ENCODE measurements at regions not wholly inside any gene's neighbourhood (a gene's known extent, or its start where the extent isn't known, plus 50 kb on each side); places are given as distances from the start of the nearest gene placed in this dataset.
"Not testable (repeated sequence)": the region's sequence is repeated elsewhere in the genome, so short reads cannot be mapped to it uniquely, and the experiment has no call there.

DNA sequence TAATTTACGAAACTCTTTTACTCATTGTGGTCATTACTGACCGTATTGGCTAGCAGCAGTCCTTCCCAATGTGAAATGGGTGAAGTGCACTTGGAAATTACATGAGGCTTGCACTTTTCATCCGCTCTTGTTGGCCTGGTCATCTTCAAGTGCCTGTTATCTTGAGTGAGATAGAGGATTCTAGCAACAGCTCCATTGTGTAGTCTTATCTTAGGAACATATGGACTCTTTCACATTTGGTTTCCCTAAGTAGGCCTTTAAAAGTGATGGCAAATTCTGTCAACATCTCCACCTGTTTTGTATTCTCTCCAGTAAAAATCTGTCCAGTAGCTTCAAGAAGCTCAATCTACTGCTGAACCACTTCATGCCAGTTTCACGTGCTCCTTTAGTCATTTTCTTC, 114.8 kb upstream of the MARCKS start:
- no peak for DNase-seq

DNA sequence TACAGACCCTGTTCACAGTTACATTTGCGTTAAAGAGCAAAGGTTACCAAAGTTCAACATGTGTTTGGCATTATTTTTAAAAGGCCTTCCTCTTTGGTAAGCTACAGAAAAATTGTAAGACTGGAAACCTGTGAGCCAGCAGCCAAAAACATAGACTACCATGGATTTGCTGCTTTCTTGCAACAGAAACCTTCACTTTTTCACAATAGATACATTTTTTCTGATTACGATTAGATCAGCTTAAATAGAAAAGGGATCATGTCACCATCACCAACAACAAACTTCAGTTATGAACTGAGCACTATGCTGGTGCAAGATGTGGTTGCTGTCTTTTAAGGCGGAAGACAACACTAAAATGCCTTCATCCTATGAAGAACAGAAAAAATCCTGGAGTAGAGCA, 112.3 kb upstream of the MARCKS start:
- no peak for DNase-seq

DNA sequence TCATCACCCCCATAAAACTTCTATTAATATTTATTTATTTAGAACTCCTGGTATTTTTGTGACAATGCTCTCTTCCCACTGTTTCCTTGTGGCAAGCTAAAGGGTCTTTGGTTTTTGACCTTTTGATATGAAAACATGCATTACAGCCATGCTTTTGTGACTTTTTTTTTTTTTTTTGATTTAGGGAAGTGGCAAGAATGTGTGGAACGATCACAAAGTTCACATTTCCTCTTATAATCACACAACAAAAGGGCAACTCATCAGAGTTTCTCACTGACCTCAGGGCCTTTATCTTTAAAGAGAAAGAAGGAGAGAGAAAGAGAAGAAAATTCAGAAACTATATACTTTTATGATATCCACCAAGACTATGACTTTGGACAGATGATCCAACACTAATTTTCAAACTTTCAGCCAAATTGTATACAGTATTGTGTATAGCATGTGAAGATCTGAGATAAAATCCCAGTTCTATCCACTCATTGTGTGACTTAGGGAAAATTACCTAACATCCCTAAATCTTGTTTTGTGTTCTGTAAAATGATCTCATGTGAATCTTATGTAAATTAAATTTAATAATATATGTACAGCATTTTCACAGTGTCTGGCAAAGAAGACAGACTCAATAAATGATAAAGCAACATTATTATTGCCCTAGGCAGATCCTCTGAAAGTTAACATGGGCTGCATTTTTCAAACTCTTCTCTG, 106.8 kb upstream of the MARCKS start:
- no peak for DNase-seq

DNA sequence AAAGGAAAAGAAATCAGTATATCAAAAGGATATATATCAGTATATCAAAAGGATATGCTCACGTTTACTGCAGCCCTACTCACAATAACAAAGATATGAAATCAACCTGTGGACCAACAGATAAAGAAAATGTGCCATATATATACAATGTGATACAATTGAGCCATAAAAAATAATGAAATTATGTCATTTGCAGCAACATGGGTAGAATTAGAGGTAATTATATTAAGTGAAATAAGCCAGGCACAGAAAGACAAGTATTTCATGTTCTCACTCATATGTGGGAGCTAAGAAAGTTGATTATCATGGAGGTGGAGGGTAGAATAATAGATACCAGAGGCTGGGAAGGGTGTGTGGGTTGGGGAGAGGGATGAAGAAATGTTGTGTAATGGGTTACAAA, 102.9 kb upstream of the MARCKS start:
- no peak for DNase-seq

DNA sequence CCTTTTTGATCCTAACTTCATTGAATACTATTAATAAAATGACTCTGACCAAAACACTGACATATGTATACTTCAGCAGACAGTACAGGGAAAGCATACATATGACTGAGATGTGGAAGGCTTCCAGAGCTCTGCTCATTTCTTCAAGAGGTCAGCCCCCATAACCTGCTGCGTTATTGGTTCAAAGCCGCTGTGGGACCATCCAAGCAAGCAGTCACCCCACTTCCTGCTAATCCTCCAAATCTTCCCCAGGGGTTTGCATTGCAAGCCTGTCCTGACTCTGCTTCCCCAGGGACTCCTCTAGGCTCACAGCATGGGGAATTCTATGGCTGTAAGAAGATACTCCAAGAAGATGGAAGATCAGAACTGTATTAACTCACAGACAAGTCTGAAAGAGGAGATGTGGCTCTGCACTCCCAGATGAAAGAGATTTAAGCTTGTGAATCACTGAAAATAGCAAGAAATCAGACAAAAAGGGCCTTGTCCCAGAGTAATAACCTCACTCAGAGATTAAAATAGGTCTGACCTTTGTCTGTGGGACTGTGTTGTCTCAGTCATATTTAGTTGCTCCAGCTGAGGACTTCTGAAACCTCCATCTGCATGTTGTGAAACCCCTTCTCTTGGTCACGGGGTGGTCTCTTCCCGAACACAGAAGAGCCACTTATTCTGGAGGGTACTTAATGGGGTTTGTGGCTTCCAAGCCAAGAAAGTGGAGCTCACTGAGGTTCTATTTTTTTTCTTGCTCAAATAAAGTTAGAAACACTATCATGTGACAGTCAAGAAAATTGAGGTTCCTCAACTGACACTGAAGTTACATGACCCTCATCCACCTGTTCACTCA, 101.5 kb upstream of the MARCKS start:
- no peak for DNase-seq

DNA sequence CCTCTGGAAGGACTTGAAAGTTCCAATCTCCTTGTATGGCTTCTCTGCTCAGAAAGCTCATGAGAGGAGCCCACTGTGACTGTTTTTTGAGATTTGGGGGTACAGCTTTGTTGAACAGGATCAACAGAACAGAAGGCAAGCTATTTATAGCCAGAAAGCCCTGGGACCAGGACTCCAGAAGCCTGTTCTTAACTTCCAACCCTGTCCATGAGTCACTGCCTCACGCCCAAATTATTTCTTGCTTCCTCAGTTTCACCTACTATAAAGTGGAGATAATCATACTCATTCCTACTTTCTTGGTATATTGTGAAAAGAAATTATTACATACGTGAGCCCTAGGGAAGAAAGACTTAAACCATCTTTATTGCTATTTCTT, 100.9 kb upstream of the MARCKS start:
- DNase-seq: no peak

DNA sequence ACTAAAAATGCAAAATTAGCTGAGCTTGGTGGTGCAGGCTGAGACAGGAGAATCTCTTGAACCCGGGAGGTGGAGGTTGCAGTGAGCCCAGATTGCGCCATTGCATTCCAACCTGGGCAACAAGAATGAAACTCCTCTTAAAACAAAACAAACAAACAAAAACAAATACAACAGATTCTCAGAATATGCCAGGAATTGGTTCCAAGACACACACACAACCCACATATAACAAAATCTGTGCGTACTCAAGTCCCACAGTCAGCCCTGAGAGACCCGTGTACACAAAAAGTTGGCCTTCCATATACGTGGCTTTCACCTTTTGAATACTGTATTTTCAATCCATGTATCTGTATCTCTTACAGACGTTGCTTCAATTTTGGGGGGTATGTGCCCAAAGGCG, 98.9 kb upstream of the MARCKS start:
- DNase-seq: no peak

DNA sequence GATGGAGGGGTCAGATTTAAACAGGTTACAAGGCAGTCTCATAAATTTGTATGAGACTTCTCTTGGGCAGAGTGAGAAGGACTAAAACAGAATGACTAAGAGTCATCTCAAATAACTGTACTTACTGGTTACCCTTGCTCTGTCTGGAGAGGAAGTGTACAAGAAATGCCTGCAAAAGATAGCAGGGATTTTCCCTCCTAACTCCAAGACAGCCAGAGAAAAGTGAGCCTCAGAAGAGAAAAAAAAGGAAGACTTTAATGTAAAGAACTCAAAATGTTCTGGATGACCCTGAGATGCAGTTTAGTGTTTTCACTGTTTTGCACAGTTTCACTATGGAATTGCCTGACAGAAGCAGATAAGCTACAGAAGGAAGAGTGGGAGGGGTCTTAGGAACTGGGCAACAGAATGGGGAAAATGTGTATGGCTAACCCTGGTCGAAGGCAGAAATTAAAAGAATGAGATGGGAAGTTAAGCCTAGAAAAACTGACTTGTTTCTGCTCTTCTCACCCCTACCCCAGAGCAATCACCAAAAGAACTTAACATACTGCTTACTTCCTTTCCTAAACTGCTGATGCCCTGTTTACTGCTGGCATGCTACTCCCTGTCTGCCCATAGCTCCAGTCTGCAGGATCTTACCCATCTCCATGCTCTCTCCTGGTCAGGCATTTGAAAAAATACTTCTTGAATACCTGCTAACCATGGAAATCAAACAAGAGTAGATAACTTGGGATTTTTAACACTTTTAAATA, 98.1 kb upstream of the MARCKS start:
- no peak for DNase-seq

DNA sequence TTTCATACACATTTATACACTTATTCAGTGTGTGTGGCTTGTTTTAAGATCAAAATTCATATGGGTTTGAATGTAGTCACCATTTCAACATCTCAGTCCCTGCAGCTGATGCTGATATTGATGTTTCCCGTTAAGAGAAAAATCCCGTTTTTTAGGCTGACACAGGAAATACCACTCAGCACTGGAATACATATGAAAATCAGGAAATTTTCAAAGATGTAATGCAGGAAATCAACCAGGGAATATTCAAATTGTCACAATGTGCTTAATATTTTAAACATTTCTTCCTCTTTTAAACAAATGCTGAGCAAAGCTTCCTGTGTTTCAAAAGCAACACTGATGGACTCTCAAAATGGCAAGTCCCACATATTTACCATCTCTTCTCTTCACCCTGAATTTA, 94.5 kb upstream of the MARCKS start:
- DNase-seq: no peak

DNA sequence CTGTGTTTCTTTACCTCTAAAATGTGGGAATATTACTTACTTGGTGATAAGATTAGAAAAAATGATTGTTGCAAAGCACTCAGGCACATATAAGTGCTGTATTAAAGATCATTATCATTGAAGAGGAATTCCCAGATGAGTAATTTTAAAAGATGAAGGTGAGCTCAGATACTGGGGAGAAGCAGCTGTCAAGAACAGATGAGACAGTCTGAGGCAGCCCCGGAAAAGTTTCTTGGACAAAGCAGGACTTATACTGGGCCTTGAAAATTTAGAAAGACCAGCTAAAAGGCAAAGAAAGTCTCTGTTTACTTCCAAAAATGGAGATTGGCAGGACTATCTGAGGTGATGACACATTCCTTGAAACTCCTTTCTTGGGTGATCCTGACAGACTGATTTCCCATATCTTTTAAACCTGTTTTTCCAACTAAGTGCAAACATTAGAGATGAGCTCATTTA, 93.8 kb upstream of the MARCKS start:
- no peak for DNase-seq

DNA sequence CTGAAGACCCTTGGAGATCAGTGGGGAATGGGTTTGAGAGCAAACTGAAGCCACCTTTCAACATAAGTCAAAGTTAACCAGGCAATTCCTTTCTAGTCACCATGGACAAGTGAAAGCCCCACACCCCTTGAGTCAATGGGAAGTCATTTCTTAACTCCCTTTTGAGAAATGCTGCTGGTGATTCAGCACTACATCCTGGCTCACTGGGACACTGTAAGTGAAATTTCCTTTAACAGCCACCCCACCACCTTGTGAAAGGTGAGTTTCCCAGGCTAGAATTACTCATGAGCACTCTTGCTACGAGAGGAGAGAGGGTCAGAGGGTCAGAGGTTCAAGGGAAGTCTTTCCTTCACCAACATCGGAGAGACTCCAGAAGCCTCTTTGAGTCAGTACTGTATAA, 93.3 kb upstream of the MARCKS start:
- no peak for DNase-seq

DNA sequence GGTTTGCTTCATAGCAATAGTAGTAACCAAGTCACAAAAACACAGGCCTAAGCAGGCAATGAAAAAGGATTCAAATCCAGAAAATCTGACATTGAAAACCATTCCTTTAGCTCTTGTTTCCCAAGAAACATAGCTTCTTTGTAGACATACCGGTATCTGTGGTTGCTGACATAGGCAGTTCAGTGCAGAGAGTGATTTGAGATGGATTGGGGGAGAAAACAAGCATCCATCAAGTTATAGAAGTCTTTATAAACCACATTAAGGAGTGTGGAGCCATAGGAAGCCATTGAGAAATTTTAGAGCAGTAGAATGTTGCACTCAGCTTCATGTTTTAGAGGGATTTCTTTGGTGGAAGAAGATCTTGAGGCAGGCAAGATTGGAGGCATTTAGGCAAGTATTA, 91.2 kb upstream of the MARCKS start:
- no peak for DNase-seq

DNA sequence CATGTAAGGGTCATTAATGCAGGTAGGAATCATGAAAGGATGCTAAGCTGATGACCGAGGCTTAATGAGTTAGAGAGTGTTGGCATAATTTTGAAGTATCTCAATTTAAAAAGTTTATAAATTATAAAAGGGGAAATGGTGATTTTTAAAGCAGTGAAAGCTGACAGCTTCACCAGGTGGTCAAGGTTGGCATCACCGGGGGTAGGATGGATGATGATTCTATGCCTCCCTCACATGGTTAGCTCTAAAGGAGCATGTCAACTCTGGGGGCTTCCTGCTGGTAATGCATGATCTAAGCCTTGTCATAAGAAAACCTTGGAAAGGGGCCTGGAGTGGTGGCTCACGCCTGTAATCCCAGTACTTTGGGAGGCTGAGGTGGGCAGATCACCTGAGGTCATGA, 89.2 kb upstream of the MARCKS start:
- DNase-seq: no peak

DNA sequence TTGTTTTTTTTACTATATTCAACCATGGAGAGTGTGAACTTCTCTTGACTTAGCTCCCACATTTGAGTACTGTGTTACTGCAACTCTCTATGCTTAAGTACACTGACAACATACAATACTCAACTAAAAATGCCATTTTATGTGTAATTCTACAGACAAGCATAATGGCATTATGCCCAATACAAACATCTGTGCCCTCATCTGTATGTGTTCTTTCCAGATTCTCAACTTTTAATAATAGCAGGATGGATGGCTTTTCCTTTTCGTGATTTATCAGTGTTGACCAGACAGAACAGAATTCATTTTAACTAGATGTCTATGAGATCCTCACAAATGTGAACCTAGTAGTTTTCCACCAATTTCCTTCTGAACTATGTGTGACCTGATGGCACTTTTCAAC, 84.2 kb upstream of the MARCKS start:
- no peak for DNase-seq

DNA sequence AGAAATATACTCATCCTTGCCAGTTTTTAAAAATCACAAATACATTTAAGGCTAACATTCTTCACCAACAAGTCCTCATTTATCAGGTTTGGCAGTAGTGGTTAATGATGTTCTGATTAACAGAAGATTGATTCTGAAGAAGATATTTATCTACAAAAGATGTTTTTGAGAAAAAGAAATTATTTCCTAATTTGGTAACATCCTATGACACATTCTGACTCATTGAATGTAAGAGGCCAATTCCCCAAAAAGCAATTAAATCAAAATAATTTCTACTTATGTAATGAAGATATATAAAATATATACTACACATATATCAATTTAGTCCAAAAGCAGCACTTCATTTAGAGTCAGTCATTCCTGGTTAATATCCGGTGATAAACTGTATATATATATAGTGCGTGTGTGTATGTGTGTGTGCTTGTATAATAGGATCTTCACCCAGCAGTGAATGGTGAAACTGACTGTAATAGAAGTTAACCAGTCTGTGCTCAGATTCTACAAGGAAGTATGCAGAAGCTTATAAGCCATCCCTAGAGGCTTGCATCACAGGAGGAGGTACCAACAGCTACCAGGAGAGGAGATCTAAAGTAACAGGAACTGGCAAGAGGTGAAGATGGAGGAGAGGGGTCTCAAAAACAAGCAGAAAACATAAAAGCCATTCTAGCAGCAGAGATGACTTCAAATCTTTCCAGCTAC, 82.9 kb upstream of the MARCKS start:
- no peak for DNase-seq

DNA sequence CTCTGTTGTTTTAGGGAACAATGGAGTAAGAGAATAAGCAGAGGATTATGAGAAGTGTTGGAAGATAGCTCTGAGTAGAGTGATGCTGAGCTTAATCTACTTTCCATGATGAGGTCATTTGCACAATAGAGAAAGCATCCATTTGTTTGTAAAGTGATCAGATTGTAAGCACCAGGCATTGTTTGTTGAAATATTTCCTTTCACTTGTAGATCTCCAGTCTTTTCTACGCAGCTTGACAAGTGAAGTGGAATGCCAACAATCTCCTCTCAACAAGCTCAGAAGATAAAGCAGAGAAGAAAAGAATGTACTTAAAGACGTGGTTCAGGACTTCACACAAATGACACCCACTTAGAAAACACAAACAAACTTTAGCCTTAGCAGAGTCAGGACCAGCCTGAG, 80.1 kb upstream of the MARCKS start:
- DNase-seq: no peak

DNA sequence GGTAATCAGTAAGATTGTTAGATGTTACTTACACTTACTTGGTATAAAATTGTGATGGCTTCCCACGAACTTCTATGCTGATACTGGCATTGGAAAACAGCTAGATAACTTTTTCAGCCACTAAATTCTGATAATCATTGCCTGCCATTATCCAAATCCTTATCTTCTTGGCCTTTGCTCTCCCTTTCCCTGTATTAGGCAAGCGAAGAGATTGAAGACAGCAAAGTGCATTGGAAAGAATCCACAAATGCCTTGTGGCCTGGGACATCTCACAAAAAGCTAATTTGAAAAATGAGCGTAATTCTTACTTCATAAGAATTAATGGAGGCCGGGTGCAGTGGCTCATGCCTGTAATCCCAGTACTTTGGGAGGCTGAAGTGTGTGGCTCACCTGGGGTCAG, 79.5 kb upstream of the MARCKS start:
- DNase-seq: no peak

DNA sequence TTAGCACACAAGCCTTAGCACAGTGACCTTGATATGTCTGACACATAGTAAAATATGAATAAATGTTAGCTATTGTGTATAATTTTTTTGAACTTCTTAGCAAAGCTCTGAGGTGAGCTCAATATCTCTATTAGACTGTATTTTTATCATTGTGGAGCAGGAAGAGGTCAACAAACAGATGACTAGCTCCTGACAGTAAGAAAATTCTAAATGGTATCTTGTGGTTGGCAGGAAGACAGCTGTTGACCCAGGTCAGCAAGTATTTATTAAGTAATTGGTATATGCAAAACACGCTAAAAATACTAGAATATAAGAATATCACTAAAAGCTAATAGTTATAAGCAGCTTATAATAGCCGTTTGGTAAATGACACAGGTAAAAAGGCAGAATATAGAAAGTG, 77.5 kb upstream of the MARCKS start:
- DNase-seq: no peak

DNA sequence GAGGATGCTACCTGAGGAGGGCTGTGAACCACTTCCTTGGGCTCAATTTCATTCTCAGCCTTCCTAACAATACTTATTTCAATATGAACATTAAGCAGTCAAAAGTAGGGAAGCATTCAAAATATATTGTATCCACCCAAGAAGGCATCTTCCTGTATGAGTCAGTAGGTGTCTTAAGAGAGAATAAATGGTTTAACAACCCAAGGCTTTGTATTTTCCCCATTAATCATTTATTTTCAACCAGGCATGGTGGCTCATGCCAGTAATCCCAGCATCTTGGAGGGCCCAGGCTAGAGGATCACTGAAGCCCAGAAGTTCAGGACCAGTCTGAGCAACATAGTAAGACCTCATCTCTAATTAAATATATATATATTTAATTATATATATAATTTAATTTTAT, 74.5 kb upstream of the MARCKS start:
- DNase-seq: no peak

DNA sequence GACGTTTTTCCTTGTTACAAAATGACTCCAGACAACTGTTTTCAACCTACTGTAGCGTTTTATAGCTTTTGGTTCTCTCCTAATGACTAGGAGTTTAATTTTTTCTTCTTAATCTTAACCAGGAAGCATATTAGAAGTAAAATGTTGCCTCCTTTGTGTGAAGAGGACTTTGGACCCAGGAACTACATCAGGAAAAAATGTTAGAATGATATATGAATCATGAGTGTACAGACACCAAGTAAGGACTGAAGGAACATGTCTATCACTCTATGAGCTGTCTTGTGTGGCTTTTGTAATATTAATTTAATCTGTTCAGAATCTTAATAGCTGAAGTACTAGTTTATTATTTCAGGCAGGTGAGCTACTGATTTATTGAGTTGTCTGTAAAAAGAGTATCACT, 71.0 kb upstream of the MARCKS start:
- DNase-seq: no peak

DNA sequence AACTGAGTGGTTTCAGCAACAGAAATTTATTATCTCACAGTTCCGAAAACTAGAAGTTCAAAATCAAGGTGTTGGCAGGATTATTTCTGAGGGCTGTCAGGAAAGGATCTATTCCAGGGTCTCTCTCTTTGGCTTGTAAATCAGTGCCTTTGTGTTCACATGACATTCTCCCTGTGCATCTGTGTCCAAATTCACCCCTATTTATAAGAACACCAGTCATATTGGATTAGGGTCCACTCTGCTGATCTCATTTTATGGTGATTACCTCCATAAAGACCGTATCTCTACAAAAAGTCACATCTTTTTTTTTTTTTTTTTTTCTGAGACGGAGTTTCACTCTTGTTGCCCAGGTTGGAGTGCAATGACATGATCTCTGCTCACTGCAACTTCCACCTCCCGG, 68.6 kb upstream of the MARCKS start:
- DNase-seq: no peak

DNA sequence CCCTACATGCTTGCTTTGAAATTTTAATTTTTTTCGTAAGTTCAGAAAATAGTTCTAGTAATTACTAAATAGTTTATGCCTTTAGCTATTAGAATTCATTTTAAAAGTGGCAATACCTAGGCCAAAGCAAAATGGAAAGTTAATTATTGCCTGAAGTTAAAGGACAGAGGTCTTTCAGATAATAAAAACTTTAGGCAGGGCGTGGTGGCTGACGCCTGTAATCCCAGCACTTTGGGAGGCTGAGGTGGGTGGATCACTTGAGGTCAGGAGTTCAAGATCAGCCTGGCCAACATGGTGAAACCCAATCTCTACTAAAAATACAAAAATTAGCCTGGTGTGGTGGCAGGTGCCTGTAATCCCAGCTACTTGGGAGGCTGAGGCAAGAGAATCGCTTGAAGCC, 65.9 kb upstream of the MARCKS start:
- not testable (repeated sequence) for DNase-seq

DNA sequence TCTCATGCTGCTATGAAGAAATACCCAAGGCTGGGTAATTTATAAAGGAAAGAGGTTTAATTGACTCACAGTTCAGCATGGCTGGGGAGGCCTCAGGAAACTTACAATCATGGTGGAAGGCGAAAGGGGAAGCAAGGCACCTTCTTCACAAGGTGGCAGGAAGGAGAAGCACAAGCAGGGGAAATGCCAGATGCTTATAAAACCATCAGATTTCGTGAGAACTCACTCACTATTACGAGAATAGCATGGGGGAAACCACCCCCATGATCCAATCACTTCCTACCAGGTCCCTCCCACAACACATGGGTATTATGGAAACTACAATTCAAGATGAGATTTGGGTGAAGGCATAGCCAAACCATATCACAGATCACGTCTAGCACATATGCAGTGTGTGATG, 61.8 kb upstream of the MARCKS start:
- not testable (repeated sequence) for DNase-seq

Data from activated gamma-delta T cell treated with Interleukin-2 at 50 U/mL for 16 hours (primary cell).